HG02623 (cell line): ENCODE measurements at regions not wholly inside any gene's neighbourhood (a gene's known extent, or its start where the extent isn't known, plus 50 kb on each side); places are given as distances from the start of the nearest gene placed in this dataset.

Source experiments
- ATAC-seq: cut with Tn5 transposase; IDR thresholded peaks from one replicate; pipeline ENCODE4 v1.9.1; 2021; ENCODE audit warnings: moderate library complexity; ENCODE audit not compliant: unreplicated experiment

DNA sequence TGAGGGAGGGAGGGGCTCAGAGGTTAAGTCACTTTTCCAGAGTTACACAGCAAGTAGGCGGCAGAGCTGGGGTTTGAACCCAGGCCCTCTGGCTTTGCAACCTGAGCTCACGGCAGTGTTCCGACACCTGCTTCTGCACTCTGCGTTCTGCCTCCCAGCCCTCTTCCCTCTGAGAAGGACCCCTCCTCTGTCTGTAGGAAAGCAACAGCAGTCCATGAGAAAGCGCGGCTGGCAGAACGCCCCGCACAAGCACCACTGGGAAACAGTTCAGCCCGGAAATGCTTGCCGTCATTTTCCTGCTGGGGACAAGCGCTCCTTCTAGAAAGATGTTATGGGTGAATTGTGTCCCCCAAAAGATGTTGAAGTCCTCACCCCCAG lies 241.1 kb downstream of the NPHP4 start:
- ATAC-seq = no peak

DNA sequence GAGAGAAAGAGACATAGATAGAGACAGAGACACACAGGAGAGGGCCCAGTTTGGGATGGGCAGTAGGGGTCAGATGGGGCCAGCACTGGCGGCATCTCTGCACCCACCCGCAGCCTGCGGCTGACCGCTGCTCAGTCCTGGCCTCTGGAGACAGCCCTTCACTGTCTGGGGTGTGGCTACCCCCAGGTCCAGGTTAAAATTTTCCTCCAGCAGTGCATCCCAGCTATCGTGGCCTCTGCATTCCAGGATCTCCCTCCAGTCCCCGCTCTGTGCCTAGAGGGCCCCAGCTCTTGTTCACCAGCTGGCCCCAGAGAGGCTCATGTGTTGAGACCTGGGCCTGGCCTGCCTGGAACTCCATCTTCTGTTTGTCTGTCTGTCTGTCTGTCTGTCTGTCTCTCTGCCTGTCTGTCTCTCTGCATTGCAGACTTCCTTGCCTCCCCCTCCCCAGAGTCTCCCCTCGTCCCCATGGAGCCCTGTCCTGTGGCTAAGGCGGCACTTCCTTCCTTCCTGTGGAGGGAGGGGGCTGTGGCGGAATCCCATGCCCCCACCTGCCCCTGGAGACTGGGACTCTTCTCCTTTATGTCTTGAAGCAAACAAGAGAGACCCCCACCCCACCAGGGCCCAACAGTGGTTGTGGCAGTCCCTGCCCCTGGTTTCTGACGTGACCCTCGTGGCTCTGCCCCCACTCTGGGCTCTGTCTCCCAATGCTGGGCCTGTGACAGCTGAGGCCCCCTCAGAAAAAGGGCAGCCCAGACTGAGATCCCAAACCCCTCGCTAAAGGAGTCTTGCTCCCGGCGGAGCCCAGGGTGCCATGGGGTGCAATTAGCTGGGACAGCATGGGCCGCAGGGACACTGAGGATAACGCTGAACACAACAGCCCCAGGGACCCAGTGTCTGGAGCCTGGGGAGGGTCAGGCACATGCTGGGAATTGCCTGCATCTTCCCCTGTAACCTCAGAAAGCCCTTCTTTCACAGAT lies 241.8 kb downstream of the NPHP4 start:
- ATAC-seq = no peak

DNA sequence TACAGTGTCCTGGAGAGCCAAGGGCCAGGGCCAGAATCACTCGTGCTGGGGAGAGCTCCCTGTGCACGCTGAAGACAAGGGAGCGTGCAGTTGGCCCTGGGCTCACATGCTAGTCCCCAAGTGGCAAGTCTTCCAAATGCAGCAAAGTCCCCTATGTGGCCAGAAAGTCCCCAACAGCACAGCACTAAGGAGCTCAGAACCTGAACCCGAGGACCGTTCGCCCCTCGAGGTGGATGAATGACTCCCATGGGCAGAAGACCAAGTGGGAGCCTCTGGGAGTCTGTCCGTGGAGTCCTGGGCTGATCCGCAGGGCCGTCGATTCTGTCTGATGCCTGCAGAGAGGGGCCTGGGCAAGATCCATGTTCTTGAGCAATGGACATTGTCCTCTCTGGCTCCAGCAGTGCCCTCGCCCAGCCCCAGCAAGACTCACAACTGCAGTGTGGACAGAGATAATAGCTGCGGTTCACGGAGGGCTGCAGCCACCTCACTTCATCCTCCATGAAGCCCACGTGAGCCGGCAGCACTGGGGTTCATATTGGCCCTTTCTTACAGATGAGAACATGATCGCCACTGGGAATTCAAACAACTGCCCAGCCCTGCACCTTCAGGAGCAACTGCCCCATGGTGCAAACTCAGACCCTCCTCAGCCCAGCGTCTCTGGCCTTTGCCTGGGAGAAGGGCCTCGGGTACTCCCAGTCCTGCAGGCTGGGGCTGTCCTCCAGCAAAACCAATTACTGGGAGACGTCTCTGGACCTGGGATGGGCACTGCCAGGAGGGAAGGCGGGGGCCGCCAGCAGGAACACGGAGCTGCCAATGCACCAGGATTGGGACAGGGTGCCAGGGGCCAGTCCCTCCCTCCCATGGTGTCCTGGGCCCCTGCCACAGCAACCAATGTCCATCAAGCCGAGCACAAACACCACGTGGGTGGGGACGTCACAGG lies 243.7 kb downstream of the NPHP4 start:
- ATAC-seq = no peak

DNA sequence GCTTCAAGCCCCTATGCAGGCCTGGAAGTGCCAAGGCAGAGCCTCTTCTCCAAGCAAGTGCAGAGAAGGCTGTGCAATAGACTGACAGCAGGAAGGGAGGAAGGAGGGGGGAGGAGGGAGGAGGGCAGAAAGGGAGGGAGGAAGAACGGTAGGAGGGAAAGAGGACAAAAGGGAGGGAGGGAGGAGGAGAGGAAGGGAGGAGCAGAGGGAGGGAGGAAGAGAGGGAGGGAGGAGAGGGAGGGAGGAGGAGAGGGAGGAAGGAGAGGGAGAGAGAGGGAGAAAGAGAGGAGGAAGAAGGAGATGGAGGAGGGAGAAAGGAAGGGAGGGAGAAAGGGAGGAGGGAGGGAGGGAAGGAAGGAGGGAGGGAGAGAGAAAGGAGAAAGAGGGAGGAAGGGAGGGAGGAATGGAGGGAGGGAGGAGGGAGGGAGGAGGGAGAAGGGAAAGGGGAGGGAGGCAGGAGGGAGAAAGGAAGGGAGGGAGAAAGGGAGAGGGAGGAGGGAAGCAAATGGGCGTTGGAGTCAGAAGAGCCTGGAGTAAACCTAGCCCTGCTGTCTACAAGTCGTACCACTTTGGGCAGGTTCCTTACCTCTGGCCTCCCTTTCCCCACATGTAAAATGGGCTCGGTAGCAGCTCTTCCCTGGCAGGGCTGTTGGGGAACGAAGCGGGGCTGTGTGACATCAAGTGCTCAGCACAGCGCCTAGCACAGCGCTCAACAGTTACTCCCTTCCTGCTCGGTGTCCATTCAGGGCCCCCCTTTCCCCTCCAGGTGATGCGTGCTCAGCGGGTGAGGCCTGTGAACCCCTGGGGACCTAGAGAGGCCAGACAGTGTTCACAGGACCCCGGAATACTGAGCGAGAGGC lies 244.6 kb downstream of the NPHP4 start:
- no peak for ATAC-seq

DNA sequence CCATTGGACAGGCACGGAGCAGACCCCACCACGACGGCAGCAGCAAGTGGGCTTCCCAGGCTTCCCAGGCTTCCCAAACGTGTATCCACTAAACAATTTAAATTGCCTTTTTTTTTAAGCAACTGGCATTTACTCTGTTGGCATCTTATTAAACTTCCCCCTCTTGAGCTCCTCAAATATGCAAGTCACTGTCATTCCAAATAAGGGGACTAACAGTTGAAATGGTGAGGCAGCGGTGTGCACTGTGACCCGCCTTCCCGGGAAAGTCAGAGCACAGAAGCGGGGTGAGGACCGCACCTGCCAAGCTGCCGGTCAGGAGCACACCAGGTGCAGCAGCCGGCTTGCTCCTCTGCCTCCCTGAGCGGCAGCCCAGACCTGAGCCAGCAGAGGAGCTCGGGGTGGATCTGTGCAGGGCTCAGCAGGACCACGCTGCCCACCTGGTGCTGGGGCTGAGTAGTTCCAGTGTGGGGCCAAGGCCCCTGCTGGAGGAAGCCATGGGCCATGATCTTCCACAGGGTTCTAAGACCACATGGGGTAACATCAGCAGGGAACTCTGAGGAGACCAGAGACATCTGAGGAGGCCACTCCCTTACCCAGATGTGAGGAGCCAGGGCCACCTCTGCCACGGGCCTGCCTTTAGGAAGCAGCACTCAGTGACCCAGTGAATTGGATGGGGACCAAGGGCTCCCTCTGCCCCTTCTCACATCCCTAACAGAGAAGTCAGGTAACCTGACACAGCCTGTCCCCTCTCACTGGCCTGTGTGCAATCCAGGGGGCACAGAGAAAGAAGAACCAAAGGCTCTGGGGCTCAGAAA lies 245.4 kb downstream of the NPHP4 start:
- no peak for ATAC-seq

DNA sequence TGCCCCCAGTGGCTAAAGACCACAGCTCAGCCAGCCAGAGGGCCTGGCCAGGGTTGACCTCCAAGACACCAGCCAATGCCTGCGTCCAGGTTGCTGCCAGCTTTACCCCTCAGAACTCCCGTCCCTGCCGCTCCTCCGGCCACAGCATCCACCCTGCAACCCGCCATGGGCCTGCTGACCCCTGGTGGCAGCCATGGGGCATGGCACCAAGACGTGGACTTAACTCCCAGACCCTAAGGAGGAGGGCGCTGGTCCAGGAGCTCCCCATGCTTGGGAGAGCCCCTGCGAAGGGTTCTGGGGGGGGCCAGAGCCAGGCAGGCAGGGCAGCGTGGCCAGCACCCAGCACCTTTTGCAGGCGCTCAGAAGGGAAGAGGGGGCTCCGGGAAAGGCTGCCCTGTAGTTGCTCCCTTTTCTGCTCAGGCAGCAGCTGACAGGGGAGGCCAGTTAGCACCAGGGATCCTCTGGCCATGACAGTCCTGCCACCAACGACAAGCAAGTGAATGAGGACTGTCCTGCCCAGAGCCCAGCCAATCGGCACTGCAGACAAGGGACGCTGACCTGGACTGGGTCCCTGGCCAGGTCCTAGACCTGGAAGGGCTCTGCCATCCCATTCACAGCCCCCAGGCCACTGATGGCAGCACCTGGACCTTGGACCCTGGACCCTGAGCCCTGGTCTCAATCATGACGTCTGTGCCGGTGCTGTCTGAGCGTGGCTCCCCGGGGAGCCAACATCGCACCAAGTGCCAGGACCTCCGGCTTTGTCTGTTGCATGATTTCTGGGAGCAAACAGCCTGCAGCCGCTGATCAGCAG lies 246.2 kb downstream of the NPHP4 start:
- peak; percentile 63 for ATAC-seq

DNA sequence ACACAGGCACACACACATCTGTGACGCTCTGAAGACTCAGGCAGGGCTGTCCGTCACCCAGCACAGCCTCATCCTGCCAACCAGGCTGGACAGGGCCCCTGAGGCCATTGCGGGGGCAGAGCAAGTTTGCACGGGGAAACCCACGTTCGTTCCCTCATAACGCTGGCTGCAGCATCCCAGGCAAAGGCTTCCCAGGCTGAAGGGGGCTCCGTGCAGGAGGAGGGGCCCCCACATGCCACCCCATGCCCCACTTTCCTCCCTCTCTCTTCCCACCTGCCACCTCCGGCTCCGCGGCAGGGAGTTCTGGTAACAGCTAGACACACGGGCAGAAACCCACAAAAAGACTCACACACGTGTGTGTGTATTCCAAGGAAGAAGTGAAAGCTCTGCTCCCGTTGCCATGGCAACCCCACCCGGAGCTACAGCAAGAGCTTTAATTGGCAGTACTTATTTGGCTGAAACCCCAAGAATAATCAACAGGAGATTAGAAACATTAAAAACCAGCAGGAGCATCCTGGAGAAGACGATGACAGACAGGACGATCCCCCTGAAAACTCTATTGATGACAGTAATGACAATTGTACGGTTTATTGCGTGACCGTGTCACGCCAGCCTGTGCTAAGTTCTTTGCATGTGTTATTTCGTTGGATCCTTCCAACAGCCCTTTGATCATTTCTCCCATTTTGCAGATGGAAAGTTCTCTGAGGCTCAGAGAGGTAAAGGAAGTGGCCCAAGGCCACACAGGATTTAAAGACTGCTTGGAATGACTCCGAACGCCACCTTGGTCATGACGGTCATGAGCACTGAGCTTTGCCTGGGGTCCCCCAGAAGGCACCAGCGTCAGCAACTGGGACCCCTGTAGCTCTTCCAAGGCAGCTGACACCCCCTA lies 247.1 kb downstream of the NPHP4 start:
- no peak for ATAC-seq

DNA sequence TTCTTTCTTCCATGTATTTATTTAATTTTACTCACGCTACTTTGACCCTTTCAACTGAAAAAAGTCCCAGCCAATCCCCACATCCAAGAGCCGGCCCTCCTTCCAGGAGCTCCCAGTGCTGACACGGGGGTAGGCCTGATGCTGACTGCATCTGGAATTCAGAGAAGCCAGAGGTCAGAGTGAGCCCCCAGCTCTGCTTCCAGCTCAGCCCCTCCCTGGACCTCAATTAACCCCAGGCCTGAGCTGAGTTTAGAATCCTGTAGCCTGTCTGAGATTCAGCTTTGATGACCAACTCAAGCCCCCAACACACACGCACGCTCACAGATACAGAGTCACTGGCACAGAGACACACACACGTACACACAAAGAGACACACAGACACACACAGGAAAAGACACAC lies 247.9 kb downstream of the NPHP4 start:
- ATAC-seq = no peak

DNA sequence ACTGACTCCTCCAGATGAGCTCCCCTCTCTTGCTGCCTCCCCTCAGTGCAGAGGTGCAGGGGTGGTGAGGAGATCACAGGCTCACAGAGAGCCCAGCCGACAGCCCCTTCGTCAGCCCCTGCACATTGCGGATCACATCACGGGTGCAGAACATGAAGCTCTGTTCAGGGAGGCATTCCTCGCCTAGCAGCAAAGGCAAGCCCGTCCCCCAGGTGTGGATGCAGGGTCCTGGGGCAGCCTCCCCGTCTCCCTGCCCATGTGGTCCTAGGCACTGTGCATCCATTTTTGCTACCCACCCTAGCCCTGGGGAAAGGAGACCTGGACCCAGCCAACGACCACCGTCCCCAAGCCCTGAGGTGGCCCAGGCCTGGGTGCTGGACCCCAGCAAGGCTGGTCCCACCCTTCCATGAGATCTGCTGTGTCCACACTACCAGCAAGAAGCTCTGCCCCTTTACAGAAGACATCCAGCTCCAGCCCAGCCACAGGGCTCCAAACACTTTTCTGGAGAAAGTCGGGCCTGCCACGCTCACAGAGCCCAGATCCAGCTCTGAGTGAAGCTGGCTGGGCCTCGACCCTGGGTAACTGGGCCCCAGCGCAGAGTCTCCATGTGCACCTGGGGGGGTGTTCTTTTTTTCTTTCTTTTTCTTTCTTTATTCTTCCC lies 248.7 kb downstream of the NPHP4 start:
- no peak for ATAC-seq

DNA sequence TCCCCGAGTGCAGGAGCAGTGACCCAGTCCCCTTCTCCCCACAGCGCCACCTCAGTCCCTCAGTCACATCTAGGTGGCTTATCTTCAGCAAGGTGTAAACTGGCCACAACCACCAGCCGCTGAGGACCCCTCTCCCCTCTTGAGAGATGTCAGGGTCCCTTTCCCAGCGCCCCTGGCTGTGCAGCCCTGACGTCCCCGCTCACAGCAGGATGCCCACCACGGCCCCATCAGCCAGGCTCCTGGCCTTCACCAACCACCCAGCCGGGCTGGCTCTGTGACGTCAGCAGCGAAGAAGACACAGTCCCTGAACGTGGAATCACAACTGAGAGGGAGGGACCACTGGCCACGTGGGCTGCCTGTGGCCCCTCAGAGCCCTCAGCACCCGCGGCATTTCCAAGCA lies 249.4 kb downstream of the NPHP4 start:
- ATAC-seq = no peak

DNA sequence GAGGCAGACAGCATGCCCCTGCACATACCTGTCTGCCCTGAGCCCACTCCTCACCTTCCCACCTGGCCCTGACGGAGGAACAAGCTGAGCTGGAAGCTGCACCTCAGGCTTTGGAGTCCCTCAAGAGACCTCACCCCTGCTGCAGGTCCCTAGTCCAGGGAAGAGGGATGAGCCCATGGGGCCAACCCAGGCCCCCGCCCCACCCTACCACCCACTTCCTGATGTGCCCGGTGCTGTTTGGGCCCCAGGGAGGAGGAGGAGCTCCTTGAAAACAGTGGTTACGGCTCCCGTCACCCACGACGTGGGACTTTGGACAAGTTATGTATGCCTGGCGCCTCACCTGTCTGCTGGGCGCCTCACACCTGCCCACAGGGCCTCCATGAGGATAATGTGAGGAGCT lies 250.2 kb downstream of the NPHP4 start:
- ATAC-seq = no peak

DNA sequence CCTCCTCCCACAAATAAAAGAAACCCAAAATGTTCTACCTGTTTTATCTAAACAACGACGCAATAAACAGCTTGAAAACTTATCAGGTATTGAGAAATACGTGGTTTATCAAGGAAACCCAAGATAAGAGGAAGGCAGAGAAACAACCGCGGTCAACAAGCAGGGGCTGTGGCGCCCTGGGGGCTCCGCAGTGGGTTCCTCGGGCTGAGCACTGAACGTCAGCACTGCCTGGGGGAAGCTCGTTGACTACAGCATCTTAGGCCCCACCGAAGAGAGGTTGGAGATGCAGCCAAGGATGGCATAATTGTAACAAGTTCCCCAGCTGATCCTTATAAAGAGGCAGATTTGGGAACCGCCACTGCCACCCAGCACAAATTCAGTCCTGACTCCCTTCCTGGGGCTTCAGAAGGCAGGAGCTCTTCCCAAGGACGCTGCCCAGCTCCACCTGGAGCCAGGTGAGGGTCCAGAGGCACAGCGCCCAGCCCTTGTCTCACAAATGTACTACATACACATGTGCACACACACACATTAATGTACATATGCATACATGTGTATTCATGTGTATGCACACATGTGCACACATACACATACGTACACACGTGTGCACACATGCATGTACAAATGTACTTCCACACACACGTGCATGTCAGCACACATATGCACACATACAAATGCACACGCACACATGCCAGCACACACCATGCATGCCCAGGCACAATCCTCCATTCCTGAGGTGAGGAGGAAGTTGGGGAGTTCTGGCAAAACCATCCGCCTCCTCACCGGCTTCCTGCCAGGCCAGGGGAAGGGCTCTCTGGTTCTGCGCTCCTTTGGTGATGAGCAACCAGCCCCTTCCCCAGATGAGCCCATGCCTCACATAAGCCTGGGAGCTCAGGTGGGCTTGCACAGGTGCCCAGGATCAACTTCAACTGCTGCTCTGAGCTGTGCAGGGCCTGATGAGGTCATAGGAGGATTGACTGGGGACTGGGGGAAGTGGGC lies 251.1 kb downstream of the NPHP4 start:
- no peak for ATAC-seq

DNA sequence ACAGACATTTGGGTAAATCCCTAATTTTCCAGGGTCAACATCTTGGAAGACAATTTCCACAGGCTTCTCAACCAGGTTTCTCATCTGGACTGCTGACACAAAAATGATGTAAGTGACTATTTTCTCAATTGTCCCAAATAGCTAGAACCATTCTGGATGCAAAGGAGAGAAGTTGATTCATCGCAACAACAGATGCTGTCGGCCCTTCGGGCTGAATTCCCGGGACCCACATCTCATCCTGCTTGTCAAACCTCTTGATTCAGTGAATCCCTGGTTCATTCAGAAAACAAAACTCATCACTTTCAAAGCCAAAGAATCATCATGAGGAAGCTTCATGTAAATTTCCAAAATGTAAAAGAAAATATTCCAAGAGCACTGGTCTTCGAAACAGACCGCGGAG lies 251.8 kb downstream of the NPHP4 start:
- no peak for ATAC-seq

DNA sequence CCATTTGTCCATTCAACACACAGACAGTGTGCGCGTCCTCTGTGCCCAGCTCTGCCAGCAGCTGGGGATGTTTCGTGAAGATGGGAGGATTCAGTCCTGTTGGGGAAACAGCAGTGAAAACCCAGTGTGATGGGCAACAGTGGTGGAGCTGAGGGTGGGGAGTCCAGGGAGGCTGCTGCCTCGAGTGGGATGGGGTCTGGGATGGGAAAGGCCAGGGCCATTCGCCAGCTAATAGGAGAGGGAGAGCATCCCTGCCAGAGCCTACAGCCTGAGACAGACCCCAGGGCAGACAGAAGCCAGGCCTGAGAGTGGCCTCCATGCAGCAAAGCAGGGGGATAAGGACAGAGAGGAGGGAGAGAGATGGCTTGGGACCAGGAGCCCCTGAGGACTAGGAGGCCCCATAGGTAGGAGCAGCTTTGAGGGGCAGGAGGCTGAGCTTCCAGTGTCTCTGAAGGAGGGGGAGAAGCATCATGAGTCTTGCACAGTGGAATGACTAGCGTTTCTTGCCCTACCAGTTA lies 252.6 kb downstream of the NPHP4 start:
- ATAC-seq = no peak

DNA sequence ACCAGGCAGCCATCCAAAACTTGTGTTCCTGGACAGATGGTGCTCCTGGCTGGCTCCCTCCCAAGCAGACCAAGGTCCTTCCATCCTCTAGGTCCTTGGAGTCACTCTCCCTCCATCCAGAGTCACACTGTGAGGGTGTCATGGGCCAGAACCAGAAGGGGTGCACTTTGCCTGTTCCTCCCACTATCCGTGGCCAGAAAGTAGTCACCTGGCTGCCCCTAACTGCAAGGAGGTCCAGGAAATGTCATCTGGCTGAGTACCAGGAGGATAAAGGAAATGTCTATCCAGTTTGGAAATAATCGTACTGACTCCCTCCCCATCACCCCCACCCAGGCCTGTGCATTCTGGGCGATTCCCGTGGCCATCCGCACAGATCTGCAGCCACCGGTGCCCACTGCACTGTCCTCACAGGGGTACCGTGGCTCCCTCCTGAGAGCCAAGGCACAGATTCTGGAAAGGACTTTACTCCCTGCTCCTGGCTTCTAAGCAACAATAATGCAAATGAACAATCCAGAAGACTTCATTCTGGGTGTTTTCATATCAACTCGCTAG lies 253.2 kb downstream of the NPHP4 start:
- ATAC-seq = no peak

DNA sequence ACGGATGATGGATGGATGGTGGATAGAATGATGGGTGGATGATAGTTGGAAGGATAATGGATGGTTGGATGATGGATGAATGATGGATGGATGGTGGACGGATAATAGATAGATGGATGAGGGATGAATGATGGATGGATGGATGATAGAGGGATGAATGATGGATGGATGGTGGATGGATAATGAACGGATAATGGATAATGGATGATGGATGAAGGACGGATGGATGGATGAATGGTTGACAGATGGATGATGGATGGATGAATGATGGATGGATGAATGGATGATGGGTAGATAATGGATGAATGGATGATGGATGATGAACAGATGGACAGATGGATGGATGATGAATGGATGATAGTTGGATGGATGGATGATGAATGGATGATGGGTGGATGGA lies 255.1 kb downstream of the NPHP4 start:
- ATAC-seq = no peak
